HTR-8/SVneo (cell line): ENCODE measurements at regions not wholly inside any gene's neighbourhood (a gene's known extent, or its start where the extent isn't known, plus 50 kb on each side); places are given as distances from the start of the nearest gene placed in this dataset.

Experiments
- DNase-seq: peaks from one replicate; pipeline ENCODE4 v3.0.0; 2011; ENCODE audit warnings: low spot score, mixed read lengths; ENCODE audit not compliant: insufficient read length
- FAIRE-seq: peaks from 2 replicates; lab custom pipeline; 2011; peaks lifted over from hg19 to GRCh38; lab: Jason Lieb, UNC

GRCh38 chr3:146865175-146865755, 260.1 kb upstream of the PLSCR5 start:
- FAIRE-seq (no peak), DNase-seq (no peak)

GRCh38 chr3:146861262-146861661, 256.1 kb upstream of the PLSCR5 start:
- FAIRE-seq: peak; percentile 62
- DNase-seq: no peak

GRCh38 chr3:146854523-146854922, 249.4 kb upstream of the PLSCR5 start:
- FAIRE-seq: no peak
- no peak for DNase-seq

GRCh38 chr3:146851665-146852064, 246.5 kb upstream of the PLSCR5 start:
- DNase-seq (no peak), FAIRE-seq (no peak)

- no peak for FAIRE-seq
- DNase-seq: no peak
Measured at GRCh38 chr3:146845361-146845760, 240.2 kb upstream of the PLSCR5 start.

GRCh38 chr3:146843476-146843875, 238.3 kb upstream of the PLSCR5 start:
- DNase-seq (no peak), FAIRE-seq (no peak)

GRCh38 chr3:146839727-146840375, 234.7 kb upstream of the PLSCR5 start:
- no peak for DNase-seq
- FAIRE-seq: no peak

- FAIRE-seq (no peak), DNase-seq (no peak)
Measured at GRCh38 chr3:146838221-146838620, 233.1 kb upstream of the PLSCR5 start.

- no peak for FAIRE-seq
Measured at GRCh38 chr3:146834917-146835316, 229.8 kb upstream of the PLSCR5 start.

GRCh38 chr3:146832857-146833458, 227.8 kb upstream of the PLSCR5 start:
- no peak for FAIRE-seq

More at GRCh38 chr3:146834917-146835316, 229.8 kb upstream of the PLSCR5 start:
- no peak for DNase-seq

GRCh38 chr3:146831659-146832058, 226.5 kb upstream of the PLSCR5 start:
- DNase-seq: no peak
- no peak for FAIRE-seq

More at GRCh38 chr3:146832857-146833458, 227.8 kb upstream of the PLSCR5 start:
- no peak for DNase-seq

GRCh38 chr3:146830231-146830630, 225.1 kb upstream of the PLSCR5 start:
- FAIRE-seq: no peak
- DNase-seq: no peak

GRCh38 chr3:146827836-146828235, 222.7 kb upstream of the PLSCR5 start:
- FAIRE-seq (no peak), DNase-seq (no peak)

GRCh38 chr3:146823622-146824021, 218.5 kb upstream of the PLSCR5 start:
- no peak for DNase-seq
- no peak for FAIRE-seq

GRCh38 chr3:146818866-146819265, 213.7 kb upstream of the PLSCR5 start:
- no peak for FAIRE-seq
- DNase-seq: no peak

GRCh38 chr3:146818301-146818700, 213.2 kb upstream of the PLSCR5 start:
- FAIRE-seq: no peak

GRCh38 chr3:146817704-146818103, 212.6 kb upstream of the PLSCR5 start:
- FAIRE-seq (no peak), DNase-seq (no peak)

More at GRCh38 chr3:146818301-146818700, 213.2 kb upstream of the PLSCR5 start:
- DNase-seq: no peak

GRCh38 chr3:146814601-146815315, 209.6 kb upstream of the PLSCR5 start:
- no peak for FAIRE-seq
- DNase-seq: no peak

GRCh38 chr3:146813496-146813895, 208.3 kb upstream of the PLSCR5 start:
- DNase-seq (no peak), FAIRE-seq (no peak)

GRCh38 chr3:146803745-146804144, 198.6 kb upstream of the PLSCR5 start:
- FAIRE-seq: no peak
- peak; percentile 22 for DNase-seq

GRCh38 chr3:146801492-146801891, 196.3 kb upstream of the PLSCR5 start:
- DNase-seq (no peak), FAIRE-seq (no peak)
